IPS DF 4.7 (cell line): ENCODE measurements at regions not wholly inside any gene's neighbourhood (a gene's known extent, or its start where the extent isn't known, plus 50 kb on each side); places are given as distances from the start of the nearest gene placed in this dataset.
"Not testable (repeated sequence)": the region's sequence is repeated elsewhere in the genome, so short reads cannot be mapped to it uniquely, and the experiment has no call there.

Experiments used
- DNase-seq: peaks from one replicate; pipeline ENCODE4 v3.0.0-alpha.2; 2013; ENCODE audit warnings: low spot score; ENCODE audit errors: extremely low read depth

DNA sequence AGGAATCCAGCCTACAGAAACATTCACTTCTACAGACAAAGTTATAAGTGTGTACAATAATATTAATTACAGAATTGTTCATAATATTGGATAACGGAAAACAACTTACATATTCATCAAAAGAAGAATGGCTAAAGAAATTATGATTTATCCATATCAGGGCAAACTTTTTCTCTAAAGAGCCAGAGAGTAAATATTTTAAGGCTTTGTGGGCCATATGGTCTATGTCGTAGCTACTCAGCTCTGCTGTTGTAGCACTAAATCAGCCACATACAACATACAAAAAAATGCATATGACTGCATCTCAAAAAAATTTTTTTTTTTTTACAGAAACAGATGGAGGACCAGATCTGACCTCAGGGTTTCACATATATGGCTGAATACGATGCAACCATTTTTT lies 96.7 kb upstream of the GALNT18 start:
- no peak for DNase-seq

DNA sequence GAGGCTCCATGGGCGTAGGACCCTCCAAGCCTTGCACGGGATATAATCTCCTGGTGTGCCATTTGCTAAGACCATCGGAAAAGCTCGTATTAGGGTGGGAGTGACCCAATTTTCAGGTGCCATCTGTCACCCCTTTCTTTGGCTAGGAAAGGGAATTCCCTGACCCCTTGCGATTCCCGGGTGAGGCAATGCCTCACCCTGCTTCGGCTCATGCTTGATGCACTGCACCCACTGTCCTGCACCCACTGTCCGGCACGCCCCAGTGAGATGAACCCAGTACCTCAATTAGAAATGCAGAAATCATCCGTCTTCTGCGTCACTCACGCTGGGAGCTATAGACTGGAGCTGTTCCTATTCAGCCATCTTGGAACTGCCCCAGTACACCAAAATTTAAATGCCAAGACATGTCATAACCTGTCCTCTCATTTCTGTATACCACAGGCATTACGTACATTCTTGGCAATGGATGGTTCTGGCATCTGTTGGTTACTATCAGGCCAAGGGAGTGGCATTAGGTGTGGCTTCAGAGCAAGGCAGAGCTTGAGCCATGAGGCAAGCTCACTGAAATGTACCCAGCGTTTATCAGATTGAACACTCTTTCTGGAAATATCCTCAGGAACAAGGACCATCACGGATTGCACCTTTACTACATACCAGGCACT lies 95.4 kb upstream of the GALNT18 start:
- no peak for DNase-seq

DNA sequence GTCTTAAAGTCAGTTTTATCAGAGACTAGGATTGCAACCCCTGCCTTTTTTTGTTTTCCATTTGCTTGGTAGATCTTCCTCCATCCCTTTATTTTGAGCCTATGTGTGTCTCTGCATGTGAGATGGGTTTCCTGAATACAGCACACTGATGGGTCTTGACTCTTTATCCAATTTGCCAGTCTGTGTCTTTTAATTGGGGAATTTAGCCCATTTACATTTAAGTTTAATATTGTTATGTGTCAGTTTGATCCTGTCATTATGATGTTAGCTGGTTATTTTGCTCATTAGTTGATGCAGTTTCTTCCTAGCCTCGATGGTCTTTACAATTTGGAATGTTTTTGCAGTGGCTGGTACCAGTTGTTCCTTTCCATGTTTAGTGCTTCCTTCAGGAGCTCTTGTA lies 93.3 kb upstream of the GALNT18 start:
- not testable (repeated sequence) for DNase-seq

DNA sequence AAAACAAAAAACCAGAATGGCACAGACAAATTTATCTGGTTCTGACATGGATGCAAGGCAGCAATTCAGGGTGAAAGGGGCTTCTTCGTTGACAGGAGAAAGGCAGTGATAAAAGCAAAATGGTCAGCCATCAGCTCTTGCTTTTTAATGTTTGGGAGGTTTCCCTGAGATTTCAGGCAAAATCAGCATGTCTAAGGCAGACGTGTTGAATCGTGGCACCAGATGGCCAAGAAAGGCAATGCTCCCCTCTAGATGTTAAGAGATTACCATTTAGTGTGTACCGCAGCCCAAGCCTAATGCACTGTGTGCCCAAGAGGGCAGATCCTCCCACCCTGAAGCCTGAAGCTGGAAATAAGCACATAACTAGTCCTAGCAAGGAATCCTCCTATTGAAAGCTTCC lies 88.8 kb upstream of the GALNT18 start:
- no peak for DNase-seq

DNA sequence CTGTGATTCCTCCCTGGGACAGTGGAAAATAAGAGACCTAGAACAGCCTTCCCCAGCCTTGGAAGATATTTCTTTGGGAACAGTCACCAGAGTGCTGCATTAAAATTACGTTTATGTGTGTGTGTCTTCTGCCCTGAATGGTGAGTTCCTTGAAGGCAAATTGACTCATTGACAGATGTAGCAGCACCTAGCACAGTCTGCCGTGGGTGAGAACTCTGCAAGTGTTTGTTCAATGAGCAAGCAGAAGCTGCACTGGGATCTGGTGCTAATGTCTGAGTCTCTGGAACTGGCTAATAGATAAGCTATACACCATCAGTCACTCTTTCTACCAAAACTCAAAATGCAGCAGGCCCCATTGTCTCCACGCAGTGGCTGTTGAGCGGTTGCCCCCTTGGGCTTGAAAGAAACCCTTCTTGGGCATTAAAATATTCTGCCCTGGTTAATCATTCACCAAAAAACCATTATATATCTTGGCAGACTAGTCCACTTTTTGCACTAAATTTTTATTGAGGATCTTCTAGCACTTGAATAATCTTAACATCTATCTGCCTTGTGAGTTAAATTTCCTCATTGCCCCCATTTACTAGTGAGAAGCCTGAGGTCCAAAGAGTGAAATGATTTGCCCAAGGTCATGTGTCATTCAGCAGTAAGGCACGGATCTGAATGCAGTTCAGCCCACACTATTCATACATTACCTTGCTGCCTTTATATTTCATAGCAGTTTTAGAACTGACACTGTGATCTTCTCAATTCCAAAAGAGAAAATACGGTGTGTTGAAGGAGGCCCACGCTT lies 87.8 kb upstream of the GALNT18 start:
- no peak for DNase-seq

DNA sequence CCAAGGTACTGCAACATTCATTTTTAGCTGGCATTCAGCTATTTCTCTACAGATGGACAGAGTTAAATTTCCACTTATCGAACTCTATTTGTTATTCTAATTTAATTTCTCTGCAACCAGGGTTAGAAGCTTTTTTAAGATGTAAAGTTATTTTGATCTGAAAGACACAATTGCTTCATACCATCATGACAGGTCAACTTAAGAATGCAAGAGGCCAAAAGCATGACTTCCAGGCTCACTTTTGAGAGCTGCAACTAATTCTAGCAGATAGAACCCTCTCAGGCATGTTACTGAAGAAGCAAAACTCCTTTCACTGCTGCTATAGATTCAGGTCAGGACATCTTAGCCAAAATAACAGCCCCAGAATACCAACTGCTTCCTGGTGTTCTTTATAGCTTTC lies 86.5 kb upstream of the GALNT18 start:
- DNase-seq: no peak

DNA sequence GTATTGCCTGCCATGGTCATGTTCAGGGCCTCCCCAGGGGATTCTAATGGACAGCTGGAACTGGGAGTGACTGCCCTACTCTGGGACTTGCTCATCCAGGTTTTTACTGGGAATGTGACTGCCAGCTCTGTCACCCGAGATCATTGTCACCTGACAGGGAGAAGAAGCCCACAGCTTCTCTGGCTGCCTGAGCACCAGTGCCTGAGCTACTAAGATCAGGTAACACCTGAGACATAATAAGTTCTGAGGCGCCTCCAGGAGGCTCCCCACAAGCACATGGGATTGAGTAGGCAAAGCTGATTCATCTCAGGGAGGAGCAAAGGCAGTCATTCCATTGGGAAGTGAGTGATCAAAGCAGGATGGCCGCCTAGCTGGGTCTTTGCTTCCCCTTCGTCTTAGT lies 84.2 kb upstream of the GALNT18 start:
- DNase-seq: no peak

DNA sequence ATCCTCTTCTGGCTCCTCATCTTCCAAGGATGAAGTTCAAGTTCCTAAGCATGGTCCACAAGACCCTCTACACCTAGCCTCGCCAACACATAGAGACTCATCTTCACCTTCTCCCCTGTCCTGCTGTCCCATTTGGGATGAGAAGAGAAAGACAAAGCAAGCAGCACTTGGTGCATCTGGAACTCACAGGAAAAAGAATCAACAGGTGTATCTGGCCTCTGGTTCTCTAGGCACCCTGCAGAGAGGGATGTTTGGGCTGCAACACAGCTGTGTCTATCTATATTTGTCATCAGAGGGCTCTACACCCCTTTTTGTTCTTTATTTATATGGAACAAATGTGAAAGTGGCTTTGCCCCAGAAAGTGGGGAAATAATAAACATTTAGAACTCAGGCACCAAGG lies 82.1 kb upstream of the GALNT18 start:
- no peak for DNase-seq

DNA sequence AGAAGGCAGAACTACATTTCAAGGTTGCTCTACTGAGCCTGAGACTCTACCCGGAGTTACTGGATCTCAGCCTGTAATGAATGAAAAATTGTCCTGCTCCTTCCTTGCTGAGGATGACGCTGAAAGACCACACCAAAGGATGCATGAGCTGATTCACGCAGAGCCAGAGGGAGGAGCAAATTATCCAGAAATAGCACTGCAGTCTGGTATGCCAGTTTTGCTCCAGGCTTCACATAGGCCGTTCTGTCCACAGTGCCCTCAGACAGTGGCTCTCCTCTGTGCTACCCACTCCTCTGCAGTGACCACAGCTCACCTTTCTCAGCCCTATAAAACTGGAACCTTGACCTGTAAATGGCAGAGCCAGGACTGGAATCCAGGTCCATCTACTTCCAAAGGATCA lies 79.3 kb upstream of the GALNT18 start:
- no peak for DNase-seq

DNA sequence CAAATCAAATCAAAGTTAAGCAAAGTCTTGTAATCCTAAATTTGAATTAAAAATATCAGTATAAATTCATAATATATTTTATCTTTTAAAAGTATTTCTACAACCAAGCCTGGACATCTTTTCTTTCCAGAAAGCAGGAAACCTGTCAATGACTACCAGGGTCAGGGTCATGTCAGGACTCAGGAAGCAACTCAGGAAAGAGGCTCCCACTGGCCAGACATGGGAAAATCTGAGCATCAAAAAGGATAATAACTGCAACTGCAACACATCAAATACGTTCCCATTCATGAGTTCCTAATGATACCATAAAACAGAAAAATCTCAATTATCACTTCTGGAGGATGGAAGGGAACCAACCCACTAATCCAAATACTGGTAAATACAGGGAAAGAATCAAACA lies 76.0 kb upstream of the GALNT18 start:
- no peak for DNase-seq

DNA sequence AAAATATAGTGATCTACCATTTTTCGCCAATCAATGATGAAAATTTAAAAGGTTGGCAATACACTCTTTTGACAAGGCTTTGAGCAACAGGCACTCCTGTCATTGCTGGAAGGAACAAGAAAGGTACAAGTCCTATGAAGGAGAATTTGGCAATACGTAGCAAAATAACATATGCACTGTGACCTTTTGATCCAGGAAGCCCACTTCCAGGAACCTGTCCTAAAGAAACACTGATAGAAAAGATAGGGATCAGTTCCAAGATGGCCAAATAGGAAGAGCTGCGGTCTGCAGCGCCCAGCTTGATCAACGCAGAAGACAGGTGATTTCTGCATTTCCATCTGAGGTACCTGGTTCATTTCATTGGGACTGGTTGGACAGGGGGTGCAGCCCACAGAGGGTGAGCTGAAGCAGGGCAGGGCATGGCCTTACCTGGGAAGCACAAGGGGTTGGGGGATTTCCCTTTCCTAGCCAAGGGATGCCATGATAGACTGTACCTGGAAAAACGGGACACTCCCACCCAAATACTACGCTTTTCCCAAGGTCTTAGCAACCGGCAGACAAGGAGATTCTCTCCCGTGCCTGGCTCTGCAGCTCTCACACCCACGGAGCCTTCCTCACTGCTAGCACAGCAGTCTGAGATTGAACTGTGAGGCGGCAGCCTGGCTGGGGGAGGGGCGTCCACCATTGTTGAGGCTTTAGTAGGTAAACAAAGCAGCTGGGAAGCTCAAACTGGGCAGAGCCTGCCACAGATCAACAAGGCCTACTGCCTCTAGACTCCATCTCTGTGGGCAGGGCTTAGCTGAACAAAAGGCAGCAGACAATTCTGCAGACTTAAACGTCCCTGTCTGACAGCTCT lies 69.7 kb upstream of the GALNT18 start:
- no peak for DNase-seq

DNA sequence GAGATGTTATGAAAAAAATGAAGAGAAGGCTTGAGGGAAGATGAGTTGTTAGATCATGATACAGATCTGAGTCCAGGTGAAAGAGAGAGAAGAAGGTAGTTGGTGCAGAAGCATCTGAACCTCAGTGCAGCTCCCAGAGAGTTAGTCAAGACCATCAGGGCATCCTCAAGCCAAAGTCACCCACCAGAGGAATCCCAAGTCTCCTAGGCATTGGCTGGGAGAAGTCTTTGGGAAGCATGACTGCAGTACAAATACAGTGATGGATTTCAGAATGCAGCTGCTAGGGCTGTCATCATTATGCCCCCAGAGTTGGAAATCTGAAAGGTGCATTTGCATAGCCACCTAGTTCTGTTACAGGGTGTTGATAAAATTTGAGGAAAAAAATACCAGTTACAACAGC lies 59.7 kb upstream of the GALNT18 start:
- no peak for DNase-seq

DNA sequence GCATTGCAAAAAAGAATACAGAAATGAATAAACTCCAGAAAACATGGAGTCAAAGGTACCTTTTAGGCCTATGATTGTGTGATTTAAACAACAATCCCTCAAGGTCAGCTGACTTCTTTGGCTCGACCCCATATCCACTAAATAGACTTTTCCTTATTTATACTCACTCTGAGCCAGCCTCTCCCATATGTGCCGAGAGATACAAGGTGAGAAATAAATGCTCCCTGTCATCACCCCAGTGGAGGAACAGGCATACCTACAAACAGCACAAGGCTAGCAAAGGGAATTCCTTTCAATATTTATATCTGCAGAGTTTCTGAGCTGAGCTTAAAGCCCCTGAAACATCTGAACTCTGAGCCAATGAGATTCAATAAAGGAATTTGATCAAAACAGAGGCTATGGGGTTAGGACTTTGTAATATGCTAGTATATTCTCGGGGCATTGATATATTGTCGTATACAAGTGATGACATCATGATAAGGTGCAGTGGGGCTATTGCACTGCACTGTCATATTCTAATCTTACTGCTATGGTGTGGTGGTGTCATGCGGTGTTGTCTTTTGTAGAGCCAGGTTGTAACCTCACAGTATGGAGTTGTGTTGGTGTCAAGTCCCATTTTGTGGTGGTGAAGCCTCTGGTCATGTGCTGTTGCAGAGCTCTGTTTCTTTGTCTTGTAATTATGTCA lies 56.0 kb upstream of the GALNT18 start:
- DNase-seq: no peak

DNA sequence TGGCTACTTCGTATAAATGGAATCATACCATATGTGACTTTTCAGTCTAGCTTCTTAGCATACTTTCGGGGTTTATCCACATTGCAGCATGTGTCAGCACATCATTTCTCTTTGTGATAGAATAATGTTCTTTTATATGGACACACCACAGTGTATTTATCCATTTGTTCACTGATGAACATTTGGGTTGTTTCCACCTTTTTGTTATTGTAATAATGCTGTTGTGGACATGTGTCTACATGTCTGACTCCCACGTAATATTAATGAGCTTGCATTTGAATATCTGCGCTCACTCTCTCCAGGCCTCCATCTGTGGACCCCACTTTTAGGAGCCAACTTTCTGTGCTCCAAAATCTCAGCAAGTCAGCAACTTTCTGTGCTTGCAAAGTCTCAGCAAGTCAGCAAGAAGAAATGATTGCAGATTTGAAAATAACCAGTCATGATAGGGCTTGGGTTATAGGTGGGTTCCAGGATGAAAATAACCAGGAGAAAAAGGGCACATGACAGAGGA lies 53.9 kb upstream of the GALNT18 start:
- DNase-seq: no peak

DNA sequence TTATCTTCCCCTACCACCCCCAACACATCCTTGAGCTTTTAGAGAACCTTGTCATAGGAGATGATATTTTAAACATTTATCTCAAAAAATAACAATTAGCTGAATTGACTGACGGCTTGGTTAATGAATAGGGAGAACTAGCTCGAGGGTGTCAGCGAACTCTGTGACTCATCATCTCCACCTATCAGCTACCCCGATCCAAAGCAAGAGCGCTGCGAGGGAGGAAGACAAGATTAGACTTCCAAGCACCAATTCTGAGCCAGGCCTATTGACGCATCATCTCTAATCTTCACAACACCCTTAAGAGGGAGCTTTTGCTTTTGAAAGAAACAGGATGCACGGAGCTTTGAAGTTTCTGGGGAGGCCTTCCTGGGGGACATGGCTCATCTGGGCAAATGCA lies 51.0 kb upstream of the GALNT18 start:
- DNase-seq: no peak

DNA sequence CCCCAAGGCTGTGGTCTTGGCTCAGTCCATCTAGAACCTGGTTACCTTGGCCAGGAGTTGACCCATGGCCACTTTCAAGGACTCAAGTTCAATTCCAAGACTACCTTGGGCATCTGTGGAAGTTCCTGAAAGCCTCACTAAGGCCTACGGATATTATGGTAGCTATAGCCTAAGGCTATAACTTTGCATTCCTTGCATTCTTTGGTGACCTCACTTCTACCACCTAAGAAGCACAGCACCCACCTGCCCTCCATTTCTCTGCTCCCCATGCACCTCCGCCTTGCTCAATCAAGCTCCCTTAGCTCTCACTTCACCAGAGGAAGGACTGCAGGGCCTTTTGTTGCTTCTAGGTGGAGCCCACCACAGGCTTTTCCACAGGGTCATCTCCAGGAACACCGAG lies 50.3 kb upstream of the GALNT18 start:
- DNase-seq: no peak
